ENCODE measurements at regions not wholly inside any gene's neighbourhood (a gene's known extent, or its start where the extent isn't known, plus 50 kb on each side); places are given as distances from the start of the nearest gene placed in this dataset.

DNA sequence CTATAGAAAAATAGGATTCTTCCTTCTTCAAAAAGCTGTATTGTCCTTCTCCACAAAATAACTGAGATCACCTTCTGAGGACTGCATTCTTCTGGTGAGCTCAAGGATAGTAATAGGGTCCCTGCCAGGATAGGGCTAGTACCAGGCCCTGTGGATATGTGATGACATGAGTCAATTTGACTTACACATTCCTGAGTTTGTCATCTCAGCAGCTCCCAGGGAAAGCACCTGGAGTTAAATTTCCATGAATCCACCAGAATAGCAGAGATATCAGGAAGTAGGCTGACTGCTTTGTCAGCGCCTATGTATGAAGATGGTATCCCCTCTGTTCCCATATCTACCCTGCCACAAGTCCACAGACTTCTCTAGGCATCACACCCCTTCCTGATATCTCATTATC, 225.8 kb downstream of the PMP22 start:
- DNase-seq (ENCODE audit: low spot score), result no peak

GRCh38 chr17:15038656-15039055, 226.5 kb downstream of the PMP22 start:
- DNase-seq (ENCODE audit: low spot score), result no peak

DNA sequence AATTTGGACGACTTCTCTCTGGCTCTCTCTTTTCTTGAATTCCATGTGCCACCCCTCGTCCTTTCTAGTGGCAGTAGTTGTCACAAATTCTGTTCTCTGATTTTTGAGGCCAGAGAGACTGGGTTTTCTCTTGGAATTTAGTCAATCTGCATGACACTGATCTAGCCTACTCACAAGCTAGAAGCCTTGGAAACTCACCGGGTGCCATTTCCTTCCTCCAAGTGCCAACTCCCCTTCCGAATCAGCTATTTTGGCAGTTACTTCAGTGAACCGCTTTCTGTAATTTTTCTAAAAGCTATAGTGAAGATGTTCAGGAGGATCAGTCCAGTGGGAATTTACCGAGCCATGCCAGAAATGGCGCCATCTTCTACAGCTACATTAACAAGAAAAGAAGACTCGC, 228.9 kb downstream of the PMP22 start:
- no peak for DNase-seq (ENCODE audit: low spot score)

DNA sequence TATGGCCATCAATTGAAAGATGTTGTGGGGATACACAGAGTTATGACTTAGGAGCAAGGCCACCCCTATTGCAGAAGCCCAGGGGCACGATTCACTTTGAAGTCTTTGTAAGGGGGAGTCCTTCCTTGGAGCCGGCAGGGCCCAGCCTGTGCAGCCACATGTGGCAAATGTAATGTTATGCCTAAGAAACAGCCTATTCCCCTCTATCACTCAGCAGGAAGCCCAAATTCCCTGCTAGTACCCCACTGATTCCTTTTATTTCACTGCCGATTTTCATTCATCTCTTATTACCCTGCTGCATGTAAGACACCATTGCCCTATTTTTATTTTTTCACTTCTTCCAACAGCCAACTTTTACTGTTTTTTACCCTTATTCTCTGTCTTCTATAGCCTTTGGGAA, 233.2 kb downstream of the PMP22 start:
- no peak for DNase-seq (ENCODE audit: low spot score)

GRCh38 chr17:15029469-15029868, 235.7 kb downstream of the PMP22 start:
- DNase-seq (ENCODE audit: low spot score), result no peak

DNA sequence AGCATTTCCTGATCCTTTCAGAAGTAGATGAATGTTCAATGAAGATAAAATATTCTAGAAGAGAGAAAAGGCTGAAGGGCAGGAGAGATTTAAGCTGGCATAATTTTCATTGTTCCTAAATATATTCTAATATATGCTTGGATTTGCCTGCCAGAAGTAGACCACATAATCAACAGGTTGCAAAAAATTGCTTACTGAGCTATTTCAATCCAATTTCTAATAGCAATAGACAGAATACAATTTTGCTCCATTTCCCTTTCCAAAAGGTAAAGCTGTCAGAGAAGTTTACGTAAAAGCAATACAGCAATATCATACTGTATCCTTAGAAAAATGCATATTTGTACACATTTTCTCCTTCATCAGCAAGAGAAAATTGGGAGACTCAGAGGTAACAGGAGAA, 237.3 kb downstream of the PMP22 start:
- DNase-seq (ENCODE audit: low spot score), result no peak

GRCh38 chr17:15026088-15026487, 239.0 kb downstream of the PMP22 start:
- no peak for DNase-seq (ENCODE audit: low spot score)

GRCh38 chr17:15023589-15024336, 241.4 kb downstream of the PMP22 start:
- no peak for DNase-seq (ENCODE audit: low spot score)

DNA sequence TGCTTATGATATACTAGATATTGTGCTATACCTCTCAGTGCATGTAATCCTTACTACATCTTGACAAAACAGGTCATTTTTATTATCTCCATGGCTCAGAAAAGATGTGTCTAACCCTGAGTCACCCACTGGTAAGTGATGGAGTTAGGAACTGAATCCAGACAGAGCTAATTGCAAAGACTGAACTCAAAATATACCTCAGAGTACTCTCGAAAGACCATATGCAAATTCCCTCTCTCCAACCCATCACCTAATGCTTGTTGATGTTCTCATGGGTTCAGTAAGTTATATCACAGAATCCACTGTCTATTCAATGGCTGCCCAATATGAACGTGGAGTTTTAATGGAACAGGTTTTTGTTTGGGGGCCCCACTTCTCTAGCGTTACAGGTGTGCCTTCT, 246.0 kb downstream of the PMP22 start:
- no peak for DNase-seq (ENCODE audit: low spot score)

DNA sequence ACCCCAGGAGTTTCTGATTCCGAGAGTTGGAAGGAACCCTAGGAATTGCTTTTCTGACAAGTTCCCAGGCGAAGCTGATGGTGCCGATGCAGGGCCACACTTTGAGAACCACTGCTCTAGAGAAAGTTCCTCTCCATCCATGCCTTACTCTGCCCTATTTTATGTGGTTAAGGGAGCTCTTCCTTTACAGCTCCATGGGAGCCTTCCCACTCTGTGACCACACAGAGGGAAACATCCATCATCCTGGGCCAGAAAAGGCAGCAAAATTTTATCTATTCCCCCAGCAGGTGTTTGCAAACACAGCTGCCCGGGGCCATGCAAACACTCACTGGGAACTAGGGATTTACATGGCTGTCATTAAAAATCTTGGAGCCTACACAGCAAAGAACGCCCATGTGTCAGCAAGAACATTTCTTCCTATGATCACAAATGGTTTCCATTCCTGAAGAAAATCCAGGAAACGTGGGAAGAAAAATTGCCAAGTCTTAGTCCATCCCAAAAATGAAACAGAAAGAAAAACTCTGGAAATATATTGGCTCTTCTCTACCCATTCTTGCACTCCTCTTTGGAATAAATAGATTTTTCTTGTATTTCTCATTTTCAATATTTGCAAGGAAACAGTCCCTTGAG, 252.7 kb downstream of the PMP22 start:
- no peak for DNase-seq (ENCODE audit: low spot score)

DNA sequence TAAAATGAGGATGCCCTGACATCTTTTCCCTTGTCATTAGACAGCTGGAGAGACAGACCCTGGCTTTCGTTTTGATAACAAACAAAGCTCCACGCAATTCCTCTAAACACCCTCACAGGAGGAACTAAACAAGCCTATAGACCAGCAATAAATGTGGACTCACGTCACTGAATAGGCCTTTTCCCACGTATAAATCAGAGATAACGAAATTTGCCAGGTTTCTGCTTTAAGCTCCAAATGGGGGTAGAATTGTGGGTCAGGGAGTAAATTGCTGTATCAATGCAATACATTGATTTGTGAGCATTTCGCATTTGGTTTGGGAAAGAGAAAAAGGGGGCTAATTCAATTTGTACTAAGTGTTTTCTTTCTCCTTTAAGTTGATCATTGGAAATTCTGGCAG, 256.0 kb downstream of the PMP22 start:
- no peak for DNase-seq (ENCODE audit: low spot score)

DNA sequence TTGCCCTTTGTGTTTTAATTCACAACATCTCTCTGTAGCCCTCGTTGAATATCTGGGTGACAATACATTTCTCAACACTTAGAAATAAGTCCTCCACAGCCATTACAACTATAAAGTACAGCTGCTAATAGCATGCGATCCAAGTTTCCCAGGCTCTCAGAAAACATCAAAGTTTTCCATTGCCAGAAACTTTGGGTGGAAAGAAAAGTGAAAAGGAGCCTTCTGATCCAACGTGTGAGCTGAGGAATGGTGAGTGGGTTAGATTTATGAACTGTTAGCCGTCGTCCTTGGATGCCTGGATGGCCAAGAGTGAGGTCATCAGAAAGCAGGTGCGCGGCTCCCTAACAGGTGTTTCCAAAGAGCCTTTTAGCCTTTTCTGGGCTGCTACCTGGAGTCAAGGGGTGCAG, 258.0 kb downstream of the PMP22 start:
- no peak for DNase-seq (ENCODE audit: low spot score)

GRCh38 chr17:15006421-15007128, 258.6 kb downstream of the PMP22 start:
- DNase-seq (ENCODE audit: low spot score), result no peak

DNA sequence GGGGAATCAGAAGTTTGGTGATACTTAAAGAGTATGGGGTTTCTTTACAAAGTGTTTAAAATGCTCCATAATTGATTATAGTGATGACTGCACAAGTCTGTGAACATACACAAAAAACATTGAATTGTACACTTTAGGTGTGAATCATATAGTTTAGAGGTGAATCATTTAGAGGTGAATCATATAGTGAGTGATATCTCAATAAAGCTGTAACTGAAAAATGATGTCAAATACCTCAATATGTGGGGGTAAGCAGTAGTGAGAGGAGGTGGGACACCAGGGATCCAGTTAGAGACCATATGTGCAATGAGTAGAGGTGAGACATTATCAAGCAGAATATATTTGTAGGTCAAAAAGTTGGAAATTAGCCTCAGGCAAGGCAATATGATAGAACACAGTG, 264.5 kb downstream of the PMP22 start:
- DNase-seq (ENCODE audit: low spot score), result no peak

DNA sequence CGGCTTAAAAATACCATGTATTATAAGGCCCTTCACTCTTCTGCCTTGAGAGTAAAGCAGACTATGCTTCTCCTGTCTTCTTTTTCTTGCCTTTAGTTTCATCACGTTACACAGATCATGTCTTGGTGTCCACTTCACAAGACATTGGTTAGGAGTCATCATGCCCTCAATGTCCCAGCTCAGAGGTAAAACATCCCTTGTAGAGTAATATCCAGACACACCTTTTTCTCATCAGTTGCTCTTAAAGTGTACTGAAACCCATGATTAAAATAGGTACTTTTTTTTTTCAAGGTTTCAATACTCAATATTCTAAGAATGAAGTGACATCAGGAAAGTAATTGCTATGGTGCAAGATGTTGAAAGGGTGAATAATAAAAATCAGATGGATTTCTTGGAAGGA, 267.8 kb downstream of the PMP22 start:
- no peak for DNase-seq (ENCODE audit: low spot score)

- DNase-seq (ENCODE audit: low spot score), result no peak
Observed at GRCh38 chr17:14986127-14986526, 279.0 kb downstream of the PMP22 start.

DNA sequence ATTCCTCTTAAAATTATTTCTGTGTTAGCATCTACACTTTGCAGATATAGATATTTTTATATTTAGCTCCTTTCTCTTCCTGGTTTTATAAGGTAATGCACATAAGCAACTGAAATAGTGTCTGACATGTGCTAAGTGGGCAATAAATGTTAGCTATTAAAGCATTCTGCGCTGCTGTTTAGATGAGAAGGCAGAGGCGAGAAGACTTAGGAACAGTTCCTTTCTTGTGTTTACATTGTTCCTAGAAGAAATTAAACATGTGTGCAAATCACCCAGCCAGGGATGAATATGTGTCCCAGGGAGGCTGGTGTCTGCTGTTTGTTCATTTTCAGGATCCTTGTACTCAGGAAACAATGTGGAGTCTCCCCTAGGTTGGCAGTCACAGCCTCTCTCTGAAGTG, 292.3 kb downstream of the PMP22 start:
- no peak for DNase-seq (ENCODE audit: low spot score)

- no peak for DNase-seq (ENCODE audit: low spot score)
Observed at GRCh38 chr17:14971054-14971453, 294.1 kb downstream of the PMP22 start.

DNA sequence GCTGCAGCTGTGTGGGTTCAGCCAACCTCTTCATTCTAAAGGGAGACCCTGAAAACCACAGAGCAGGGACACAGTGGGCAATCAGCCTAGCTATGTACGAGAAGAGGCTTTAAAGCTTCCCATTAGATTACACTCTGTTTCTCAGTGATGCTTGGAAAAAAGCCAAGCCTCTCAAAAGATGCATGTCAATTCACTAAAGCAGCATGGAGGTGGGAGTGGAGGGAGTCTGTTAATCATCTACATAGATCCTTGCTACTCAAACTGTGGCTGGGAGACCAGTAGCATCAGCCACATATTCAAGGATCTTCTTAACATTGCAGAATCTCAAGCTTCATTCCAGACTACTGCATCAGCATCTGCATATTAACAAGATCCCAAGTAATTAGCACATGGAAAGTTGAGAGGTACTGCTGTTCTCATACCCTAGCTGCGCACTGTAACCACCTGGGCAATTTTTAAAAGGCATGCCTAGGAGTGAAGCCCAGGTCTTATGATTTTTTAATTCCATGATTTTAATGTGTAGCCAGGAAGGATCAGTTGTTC, 305.9 kb downstream of the PMP22 start:
- DNase-seq (ENCODE audit: low spot score), result no peak

DNA sequence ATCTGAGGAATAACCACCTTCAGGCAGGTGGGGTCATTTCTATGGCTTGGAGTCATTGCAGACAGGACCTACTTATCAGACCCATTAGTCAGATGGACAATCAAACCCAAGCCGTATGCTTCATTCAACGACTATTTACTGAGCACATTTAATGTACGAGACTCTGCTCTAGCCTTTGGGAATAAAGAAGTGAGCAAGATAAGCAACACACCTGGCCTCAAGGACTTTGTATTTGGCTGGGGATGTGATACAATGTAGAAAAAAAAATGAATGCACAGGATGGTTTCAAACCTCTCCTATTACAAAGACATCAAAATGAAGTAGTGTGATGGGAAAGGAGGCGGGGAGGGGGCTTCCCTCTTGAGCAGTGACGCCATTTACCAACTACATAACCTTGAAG, 311.7 kb downstream of the PMP22 start:
- no peak for DNase-seq (ENCODE audit: low spot score)

DNA sequence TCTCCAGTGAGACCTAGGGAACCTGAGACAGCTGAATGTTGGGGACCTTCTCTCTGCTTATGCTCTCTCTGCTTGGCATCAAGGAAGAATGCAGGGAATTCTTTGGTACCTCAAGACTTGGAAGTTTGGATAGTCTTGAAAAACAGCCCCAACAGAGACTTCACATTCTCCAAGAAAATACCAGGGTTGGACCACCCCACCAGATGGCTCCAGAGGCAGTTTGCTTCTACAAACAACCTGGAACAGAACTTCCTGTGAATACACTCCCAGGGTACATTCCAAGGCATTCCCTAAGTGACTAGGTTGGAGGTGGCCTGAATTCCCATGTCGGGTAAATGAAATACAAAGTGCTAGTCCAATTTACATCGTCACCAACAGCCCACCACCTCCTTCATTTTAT, 314.4 kb downstream of the PMP22 start:
- DNase-seq (ENCODE audit: low spot score), result no peak

DNA sequence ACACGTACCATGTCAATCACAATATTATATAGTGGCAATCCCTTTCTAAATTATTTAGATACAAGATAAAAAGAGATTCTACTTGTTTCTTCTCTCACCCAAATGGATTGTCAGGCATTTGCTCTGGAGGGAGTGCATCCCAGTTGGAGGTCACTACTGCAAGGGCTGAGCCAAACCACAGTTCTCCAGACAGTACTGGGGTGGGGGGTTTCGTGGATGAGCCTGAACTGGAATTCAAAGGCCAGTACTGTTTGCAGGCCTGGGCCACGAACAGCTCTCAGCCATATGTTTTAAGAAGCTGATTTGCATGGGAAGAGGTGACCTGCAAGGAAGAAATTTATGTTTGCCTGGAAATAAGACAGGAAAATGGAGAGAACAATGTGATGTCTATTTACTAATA, 314.9 kb downstream of the PMP22 start:
- no peak for DNase-seq (ENCODE audit: low spot score)

DNA sequence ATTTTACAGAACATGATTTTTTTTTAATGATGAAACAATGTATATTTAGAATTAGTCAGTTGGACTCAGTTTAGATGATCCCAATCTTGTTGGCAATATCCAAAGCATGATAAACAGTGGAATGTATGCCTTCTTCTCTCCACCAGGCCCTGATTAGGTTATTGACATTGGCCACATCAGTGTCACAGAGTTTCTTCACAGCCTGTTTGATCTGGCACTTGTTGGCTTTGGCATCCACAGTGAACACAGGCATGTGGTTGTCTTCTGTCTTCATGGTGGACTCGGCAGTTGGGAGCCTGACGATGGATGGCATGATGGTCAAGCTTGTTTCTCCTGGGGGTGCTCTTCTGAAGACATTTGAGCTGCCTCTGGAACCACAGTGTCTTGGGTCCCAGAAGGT, 317.5 kb downstream of the PMP22 start:
- no peak for DNase-seq (ENCODE audit: low spot score)
